Embryonic facial prominence (tissue), 1 donor: ENCODE measurements at regions not wholly inside any gene's neighbourhood (a gene's known extent, or its start where the extent isn't known, plus 50 kb on each side); places are given as distances from the start of the nearest gene placed in this dataset.
"Not testable (repeated sequence)": the region's sequence is repeated elsewhere in the genome, so short reads cannot be mapped to it uniquely, and the experiment has no call there.

ENCODE experiments used
- DNase-seq: peaks from one replicate; pipeline ENCODE4 v3.0.0-alpha.2; 2016; ENCODE audit errors: extremely low spot score

GRCh38 chr13:65597839-65598818, 1632.0 kb downstream of the PCDH9 start:
- no peak for DNase-seq

- no peak for DNase-seq
Observed at GRCh38 chr13:65595916-65596315, 1634.2 kb downstream of the PCDH9 start.

- DNase-seq, result no peak
Observed at GRCh38 chr13:65594298-65594781, 1635.8 kb downstream of the PCDH9 start.

DNA sequence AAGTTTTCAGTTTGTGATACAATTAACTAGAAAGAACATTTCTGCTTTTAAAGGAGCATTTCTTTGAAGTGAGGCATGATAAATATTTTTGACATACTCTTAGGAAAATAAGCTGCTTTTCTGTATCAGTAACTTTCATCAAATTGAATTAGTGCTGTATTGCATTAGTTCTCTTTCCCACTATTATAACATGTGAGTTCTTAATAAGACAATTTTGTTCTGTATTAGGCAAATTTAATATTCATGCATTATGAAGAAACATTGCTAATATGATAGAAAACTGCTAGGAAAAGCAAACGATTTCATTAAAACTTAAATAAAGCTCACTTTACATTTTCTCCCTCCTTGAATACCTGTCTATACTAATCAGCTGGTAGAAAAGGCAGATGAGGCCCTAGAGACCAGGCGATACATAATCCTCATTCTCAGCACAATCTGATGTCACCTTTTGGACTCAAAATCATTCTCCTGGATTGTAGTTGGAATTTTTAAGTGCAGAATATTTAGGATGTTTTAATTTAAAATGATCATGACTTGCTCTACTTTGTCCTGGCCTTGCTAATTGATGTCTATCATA, 1636.8 kb downstream of the PCDH9 start:
- DNase-seq, result no peak

GRCh38 chr13:65592731-65593130, 1637.4 kb downstream of the PCDH9 start:
- no peak for DNase-seq

- DNase-seq, result no peak
Observed at GRCh38 chr13:65585346-65585745, 1644.8 kb downstream of the PCDH9 start.

DNA sequence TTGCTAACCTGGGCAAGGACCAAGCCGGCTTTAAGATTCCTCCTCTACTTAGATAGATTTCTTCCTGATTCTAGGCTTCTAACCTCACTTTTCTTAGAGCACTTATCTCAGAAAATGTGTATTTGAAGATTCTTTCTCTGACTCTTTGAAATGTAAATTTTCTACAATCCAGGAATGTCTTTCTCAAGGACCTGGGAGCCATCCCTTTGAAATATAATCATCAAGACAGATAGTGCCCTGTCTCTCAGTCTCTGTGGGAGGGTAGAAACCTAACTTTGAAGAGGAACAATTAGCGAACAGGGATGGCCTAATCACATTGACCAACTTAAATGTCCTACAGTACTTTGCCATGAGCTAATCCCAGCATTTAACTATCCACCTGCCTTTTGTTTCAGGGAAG, 1646.0 kb downstream of the PCDH9 start:
- DNase-seq, result no peak

GRCh38 chr13:65582160-65582559, 1648.0 kb downstream of the PCDH9 start:
- no peak for DNase-seq

- not testable (repeated sequence) for DNase-seq
Observed at GRCh38 chr13:65564561-65564960, 1665.6 kb downstream of the PCDH9 start.

GRCh38 chr13:65562305-65562704, 1667.8 kb downstream of the PCDH9 start:
- DNase-seq, result no peak

- DNase-seq, result no peak
Observed at GRCh38 chr13:65560936-65561335, 1669.2 kb downstream of the PCDH9 start.

DNA sequence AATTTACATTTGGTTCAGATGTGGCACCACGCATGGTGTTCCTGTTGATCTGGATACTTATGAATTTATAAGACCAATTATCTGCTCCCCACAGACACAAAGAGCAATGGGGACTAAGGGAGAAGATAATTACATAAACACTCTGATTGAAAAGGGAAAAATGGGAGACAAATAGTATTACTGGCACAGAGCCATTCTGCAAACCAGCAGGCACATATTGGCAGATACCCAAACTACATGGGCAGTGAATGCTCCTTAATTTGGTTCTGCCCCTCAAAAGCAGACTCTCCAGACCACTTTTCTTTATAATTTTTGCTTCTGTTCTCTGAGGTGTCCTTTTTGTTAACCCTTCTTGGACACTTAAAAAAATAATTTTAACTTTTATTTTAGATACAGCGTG, 1674.2 kb downstream of the PCDH9 start:
- no peak for DNase-seq

DNA sequence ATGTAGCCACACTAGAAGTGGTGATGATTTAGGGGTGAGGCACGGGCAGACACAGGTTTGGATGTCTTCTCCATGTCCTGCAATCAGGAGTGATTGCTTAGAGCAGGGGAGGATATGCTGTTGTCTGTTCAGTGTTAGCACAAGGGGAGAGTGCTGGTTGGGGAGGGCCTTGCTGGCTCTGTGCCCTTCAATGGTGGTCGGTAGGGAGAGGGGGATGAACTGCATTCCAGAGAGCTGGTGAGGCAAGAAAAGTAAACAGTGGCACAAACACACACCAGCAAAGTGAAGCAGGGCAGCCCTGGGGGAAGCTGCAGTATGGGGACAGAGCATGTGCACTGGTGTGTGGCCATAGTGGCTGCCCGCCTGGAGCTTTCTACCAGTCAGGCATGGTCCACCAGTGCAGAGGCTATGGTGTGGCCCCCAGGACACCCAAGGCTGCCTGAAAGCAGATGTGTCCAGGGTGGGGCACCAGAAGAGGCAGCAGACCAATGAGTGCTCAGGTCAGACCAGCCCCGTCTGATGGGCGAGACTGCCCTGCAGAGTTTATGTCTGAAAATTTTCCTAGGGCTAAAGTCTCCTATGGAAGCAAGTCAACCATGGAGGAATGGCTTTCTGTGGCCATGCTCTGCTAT, 1676.9 kb downstream of the PCDH9 start:
- no peak for DNase-seq

DNA sequence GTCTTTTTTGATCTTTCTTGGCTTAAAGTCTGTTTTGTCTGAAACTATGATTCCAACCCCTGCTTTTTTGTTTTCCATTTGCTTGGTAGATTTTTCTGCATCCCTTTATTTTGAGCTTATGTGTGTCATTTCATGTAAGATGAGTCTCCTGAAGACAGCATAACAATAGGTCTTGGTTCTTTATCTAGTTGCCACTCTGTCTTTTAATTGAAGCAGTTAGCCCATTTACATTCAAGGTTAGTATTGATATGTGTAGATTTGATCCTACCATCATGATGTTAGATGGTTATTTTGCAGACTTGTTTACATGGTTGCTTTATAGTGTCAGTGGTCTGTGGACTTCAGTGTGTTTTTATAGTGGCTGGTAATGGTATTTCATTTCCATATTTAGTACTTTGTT, 1678.9 kb downstream of the PCDH9 start:
- DNase-seq, result no peak

GRCh38 chr13:65540175-65540574, 1690.0 kb downstream of the PCDH9 start:
- DNase-seq, result no peak

GRCh38 chr13:65535370-65535769, 1694.8 kb downstream of the PCDH9 start:
- no peak for DNase-seq

DNA sequence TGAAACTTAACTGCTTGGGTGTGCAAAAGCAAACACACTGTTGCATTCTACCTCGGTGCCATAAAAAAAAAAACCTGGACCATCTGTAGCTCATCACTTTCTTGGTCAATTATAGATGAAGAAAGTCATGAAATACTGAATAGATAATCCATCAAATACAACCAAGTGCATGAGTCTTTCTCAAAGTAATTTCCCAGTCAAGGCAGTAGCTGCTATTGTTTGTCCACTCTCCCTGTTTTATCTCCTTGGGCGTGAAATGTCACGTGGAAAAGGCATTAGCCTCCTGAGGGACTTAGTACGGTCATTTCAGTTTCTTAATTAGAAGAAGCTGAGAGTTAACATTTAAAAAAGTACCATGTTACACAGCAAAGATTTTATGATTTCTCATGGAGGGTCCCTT, 1697.9 kb downstream of the PCDH9 start:
- DNase-seq, result no peak

DNA sequence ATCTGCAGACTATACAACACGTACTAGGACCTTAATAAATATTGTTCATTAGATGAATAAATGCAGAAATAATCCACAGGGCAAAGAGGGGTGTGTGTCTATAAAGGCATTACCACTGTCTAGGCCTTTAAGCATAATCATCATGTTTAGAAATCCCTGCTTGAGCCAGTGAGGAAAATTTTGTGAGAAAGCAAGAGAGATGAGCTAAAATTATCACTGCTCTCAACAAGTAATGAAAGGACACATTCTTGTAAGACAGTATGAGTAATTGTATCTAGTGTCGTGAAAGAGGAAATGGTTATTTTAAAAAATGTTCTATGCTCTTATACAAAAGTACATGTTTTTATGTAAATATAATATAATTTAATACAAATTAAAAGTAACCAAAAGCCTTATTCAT, 1699.4 kb downstream of the PCDH9 start:
- DNase-seq, result no peak

- no peak for DNase-seq
Observed at GRCh38 chr13:65529541-65529940, 1700.6 kb downstream of the PCDH9 start.

GRCh38 chr13:65508745-65509144, 1721.4 kb downstream of the PCDH9 start:
- DNase-seq, result no peak

- no peak for DNase-seq
Observed at GRCh38 chr13:65508338-65508737, 1721.8 kb downstream of the PCDH9 start.

DNA sequence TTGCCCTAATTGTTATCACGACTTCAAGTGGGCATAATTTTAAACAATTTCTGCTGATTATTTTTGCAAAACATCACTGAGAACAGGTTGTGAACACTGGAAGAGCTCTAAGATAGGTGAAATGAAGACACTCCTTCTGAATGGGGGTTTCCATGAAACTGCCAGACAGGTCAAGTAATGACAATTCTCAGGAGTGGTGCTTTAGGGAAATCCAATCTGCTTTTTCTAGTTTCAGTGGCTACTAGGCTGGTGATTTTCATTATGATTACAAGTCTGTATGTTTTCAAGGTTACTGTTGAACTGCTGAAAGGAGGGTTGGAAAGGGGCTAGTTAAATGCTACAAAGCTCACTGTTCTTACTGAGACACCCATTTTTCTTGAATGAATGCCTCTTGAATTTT, 1724.2 kb downstream of the PCDH9 start:
- DNase-seq, result no peak

- no peak for DNase-seq
Observed at GRCh38 chr13:65504213-65504612, 1725.9 kb downstream of the PCDH9 start.
